DOHH2 (cell line): ENCODE measurements at regions not wholly inside any gene's neighbourhood (a gene's known extent, or its start where the extent isn't known, plus 50 kb on each side); places are given as distances from the start of the nearest gene placed in this dataset.

Source experiments
- H3F3A ChIP-seq: fragments of 200-600 bp; sonication (generic), shearing (Covaris generic); 2 replicates; pipeline ENCODE4 v1.6.0; 2016; ENCODE audit warnings: antibody characterized with exemption, mild to moderate bottlenecking; ENCODE audit not compliant: control insufficient read depth, insufficient read depth
- H3K27ac ChIP-seq: fragments of 200-600 bp; sonication (generic); 2 replicates; pipeline ENCODE4 v1.5.1; 2014; ENCODE audit warnings: low read depth, mild to moderate bottlenecking, low read length, moderate library complexity
- H3K27me3 ChIP-seq: fragments of 200-600 bp; sonication (generic); 2 replicates; pipeline ENCODE4 v1.6.1; 2014; ENCODE audit warnings: mild to moderate bottlenecking, low read length, mixed read lengths; ENCODE audit not compliant: control insufficient read depth
- H3K36me3 ChIP-seq: fragments of 200-600 bp; sonication (generic); 2 replicates; pipeline ENCODE4 v1.6.1; 2014; ENCODE audit warnings: mild to moderate bottlenecking, low read length, moderate library complexity, mixed read lengths; ENCODE audit not compliant: control insufficient read depth
- H3K4me1 ChIP-seq: fragments of 200-600 bp; sonication (generic); 2 replicates; pipeline ENCODE4 v1.6.1; 2014; ENCODE audit warnings: mild to moderate bottlenecking, low read length, mixed read lengths; ENCODE audit not compliant: control insufficient read depth
- H3K4me2 ChIP-seq: fragments of 200-600 bp; sonication (generic); 2 replicates; pipeline ENCODE4 v1.6.0; 2014; ENCODE audit warnings: mild to moderate bottlenecking, low read length, moderate library complexity
- H3K4me3 ChIP-seq: fragments of 200-600 bp; sonication (generic); 2 replicates; pipeline ENCODE4 v1.5.1; 2014; ENCODE audit warnings: mild to moderate bottlenecking, low read length, mixed read lengths
- H3K79me2 ChIP-seq: fragments of 200-600 bp; sonication (generic); 2 replicates; pipeline ENCODE4 v1.6.1; 2014; ENCODE audit warnings: mild to moderate bottlenecking, low read length, mixed read lengths; ENCODE audit not compliant: control insufficient read depth
- H3K9me2 ChIP-seq: fragments of 200-600 bp; sonication (generic); replicated peaks from 2 replicates; pipeline ENCODE4 v1.6.1; 2014; ENCODE audit warnings: mild to moderate bottlenecking, low read length, mixed read lengths; ENCODE audit not compliant: control insufficient read depth
- H3K9me3 ChIP-seq: fragments of 200-600 bp; sonication (generic); 2 replicates; pipeline ENCODE4 v1.6.1; 2014; ENCODE audit warnings: antibody characterized with exemption, low read length, mixed read lengths; ENCODE audit not compliant: control insufficient read depth, insufficient read depth
- H4K20me1 ChIP-seq: fragments of 200-600 bp; sonication (generic); 2 replicates; pipeline ENCODE4 v1.6.0; 2014; ENCODE audit warnings: low read depth, mild to moderate bottlenecking, antibody characterized with exemption, low read length, moderate library complexity; ENCODE audit not compliant: control insufficient read depth, insufficient read depth
- EZH2phosphoT487 ChIP-seq: fragments of 200-600 bp; sonication (generic); IDR thresholded peaks from 2 replicates; pipeline ENCODE4 v1.6.1; 2017; ENCODE audit warnings: borderline replicate concordance, mild to moderate bottlenecking, antibody characterized with exemption, low read length, moderate library complexity, mixed read lengths
- TF ChIP-seq, protein P1 (sequence below): fragments of 200-600 bp; sonication (generic); IDR thresholded peaks from one replicate; pipeline ENCODE4 v1.5.1; 2014; ENCODE audit warnings: antibody characterized with exemption, mild to moderate bottlenecking, low read depth, low read length; ENCODE audit not compliant: poor library complexity, severe bottlenecking

DNA sequence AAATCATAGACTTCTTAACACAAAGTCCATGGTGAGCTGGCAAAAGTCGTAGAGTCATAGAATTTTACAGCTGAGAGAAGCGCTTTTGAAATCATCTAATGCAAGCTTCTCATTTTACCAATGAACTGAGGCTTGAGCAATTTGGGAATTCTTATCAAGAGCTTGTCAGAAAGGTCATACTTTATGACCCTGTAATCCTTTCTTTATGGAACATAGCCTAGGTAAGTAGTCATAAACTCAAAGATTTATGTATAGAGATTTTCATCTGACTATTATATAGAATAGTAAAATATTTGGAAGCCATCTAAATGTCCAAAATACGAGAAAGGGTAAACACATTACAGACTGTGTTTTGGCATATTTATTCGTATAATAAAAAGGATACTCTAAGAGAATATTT lies 563.5 kb downstream of the PCDH7 start:
- Histone ChIP-seq H3K27me3 (no peaks in the 10 kb centered on the region), H3K9me2 (no peaks in the 10 kb centered on the region), H3K4me3 (no peak overlapping the region), H3K27ac (no peak overlapping the region), H4K20me1 (no peaks in the 10 kb centered on the region), H3K9me3 (peaks cover 8% of the 10 kb centered on the region; the same call in 1 of the 2 replicates), H3K36me3 (no peaks in the 10 kb centered on the region), H3K4me2 (no peak overlapping the region), H3K4me1 (no peaks in the 10 kb centered on the region), H3K79me2 (no peaks in the 10 kb centered on the region), H3F3A (no peaks in the 10 kb centered on the region)
- TF ChIP-seq, protein P1, sequence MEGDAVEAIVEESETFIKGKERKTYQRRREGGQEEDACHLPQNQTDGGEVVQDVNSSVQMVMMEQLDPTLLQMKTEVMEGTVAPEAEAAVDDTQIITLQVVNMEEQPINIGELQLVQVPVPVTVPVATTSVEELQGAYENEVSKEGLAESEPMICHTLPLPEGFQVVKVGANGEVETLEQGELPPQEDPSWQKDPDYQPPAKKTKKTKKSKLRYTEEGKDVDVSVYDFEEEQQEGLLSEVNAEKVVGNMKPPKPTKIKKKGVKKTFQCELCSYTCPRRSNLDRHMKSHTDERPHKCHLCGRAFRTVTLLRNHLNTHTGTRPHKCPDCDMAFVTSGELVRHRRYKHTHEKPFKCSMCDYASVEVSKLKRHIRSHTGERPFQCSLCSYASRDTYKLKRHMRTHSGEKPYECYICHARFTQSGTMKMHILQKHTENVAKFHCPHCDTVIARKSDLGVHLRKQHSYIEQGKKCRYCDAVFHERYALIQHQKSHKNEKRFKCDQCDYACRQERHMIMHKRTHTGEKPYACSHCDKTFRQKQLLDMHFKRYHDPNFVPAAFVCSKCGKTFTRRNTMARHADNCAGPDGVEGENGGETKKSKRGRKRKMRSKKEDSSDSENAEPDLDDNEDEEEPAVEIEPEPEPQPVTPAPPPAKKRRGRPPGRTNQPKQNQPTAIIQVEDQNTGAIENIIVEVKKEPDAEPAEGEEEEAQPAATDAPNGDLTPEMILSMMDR, result no peak
- TF ChIP-seq EZH2phosphoT487, result no peak

- peak overlapping the region; percentile 83 for H3K27ac ChIP-seq
- H3K36me3 ChIP-seq, result peaks cover 32% of the 10 kb centered on the region
- H3K9me3 ChIP-seq, result peaks cover 11% of the 10 kb centered on the region
- no peaks in the 10 kb centered on the region for H4K20me1 ChIP-seq
- H3K4me3 ChIP-seq, result peak overlapping the region; percentile 56
- TF ChIP-seq EZH2phosphoT487, result no peak
- TF ChIP-seq, protein P1, result no peak
- no peaks in the 10 kb centered on the region for H3K27me3 ChIP-seq
- H3K4me2 ChIP-seq, result peak overlapping the region; percentile 53
- no peaks in the 10 kb centered on the region for H3K79me2 ChIP-seq
- H3K9me2 ChIP-seq, result no peaks in the 10 kb centered on the region
- peaks cover 34% of the 10 kb centered on the region for H3K4me1 ChIP-seq
- peaks cover 3% of the 10 kb centered on the region; the same call in 1 of the 2 replicates for H3F3A ChIP-seq
Measured at GRCh38 chr4:31290836-31291235, 570.7 kb downstream of the PCDH7 start.

GRCh38 chr4:31291238-31291637 lies 571.1 kb downstream of the PCDH7 start:
- peaks cover 34% of the 10 kb centered on the region for H3K4me1 ChIP-seq
- peaks cover 32% of the 10 kb centered on the region for H3K36me3 ChIP-seq
- peaks cover 3% of the 10 kb centered on the region; the same call in 1 of the 2 replicates for H3F3A ChIP-seq
- H3K79me2 ChIP-seq, result no peaks in the 10 kb centered on the region
- H3K4me3 ChIP-seq, result peak overlapping the region; percentile 56
- H4K20me1 ChIP-seq, result no peaks in the 10 kb centered on the region
- no peaks in the 10 kb centered on the region for H3K9me2 ChIP-seq
- peak overlapping the region; percentile 53 for H3K4me2 ChIP-seq
- TF ChIP-seq, protein P1, result no peak
- no peak for TF ChIP-seq EZH2phosphoT487
- H3K27me3 ChIP-seq, result no peaks in the 10 kb centered on the region
- peak overlapping the region; percentile 83 for H3K27ac ChIP-seq
- peaks cover 11% of the 10 kb centered on the region for H3K9me3 ChIP-seq
